Loucy (cell line): ENCODE measurements at regions not wholly inside any gene's neighbourhood (a gene's known extent, or its start where the extent isn't known, plus 50 kb on each side); places are given as distances from the start of the nearest gene placed in this dataset.

Experiments used
- H2AFZ ChIP-seq: fragments of 200-600 bp; sonication (generic); 2 replicates; pipeline ENCODE4 v1.6.0; 2016; ENCODE audit warnings: antibody characterized with exemption, mild to moderate bottlenecking, low read length, moderate library complexity
- H3F3A ChIP-seq: fragments of 200-600 bp; 2 replicates; pipeline ENCODE4 v1.6.0; 2016; ENCODE audit warnings: antibody characterized with exemption, low read depth, mild to moderate bottlenecking
- H3K27me3 ChIP-seq: fragments of 200-600 bp; sonication (generic); 2 replicates; pipeline ENCODE4 v1.6.1; 2014; ENCODE audit warnings: low read length, mild to moderate bottlenecking; ENCODE audit not compliant: insufficient read depth, poor library complexity, severe bottlenecking
- H3K36me3 ChIP-seq: fragments of 200-600 bp; sonication (generic); 2 replicates; pipeline ENCODE4 v1.6.1; 2016; ENCODE audit warnings: low read length; ENCODE audit not compliant: insufficient read depth
- H3K4me1 ChIP-seq: fragments of 200-600 bp; sonication (generic); 2 replicates; pipeline ENCODE4 v1.5.1; 2014; ENCODE audit warnings: low read length, mild to moderate bottlenecking; ENCODE audit not compliant: insufficient read depth, poor library complexity, severe bottlenecking
- H3K4me2 ChIP-seq: fragments of 200-600 bp; sonication (generic); 2 replicates; pipeline ENCODE4 v1.6.0; 2014; ENCODE audit warnings: antibody characterized with exemption, low read length, low read depth, mild to moderate bottlenecking; ENCODE audit not compliant: poor library complexity, severe bottlenecking
- H3K4me3 ChIP-seq: fragments of 200-600 bp; sonication (generic); 2 replicates; pipeline ENCODE4 v1.5.1; 2014; ENCODE audit warnings: low read length, mild to moderate bottlenecking, mixed read lengths; ENCODE audit not compliant: poor library complexity, severe bottlenecking
- H3K79me2 ChIP-seq: fragments of 200-600 bp; sonication (generic); 2 replicates; pipeline ENCODE4 v1.6.1; 2014; ENCODE audit warnings: low read length; ENCODE audit not compliant: insufficient read depth
- H3K9ac ChIP-seq: fragments of 200-600 bp; sonication (generic); 2 replicates; pipeline ENCODE4 v1.6.0; 2014; ENCODE audit warnings: mild to moderate bottlenecking, low read depth, low read length, moderate library complexity; ENCODE audit not compliant: poor library complexity, severe bottlenecking
- H3K9me2 ChIP-seq: fragments of 200-600 bp; sonication (generic); replicated peaks from 2 replicates; pipeline ENCODE4 v1.6.1; 2016; ENCODE audit warnings: low read depth, low read length, mixed read lengths
- H3K9me3 ChIP-seq: fragments of 200-600 bp; sonication (generic); 2 replicates; pipeline ENCODE4 v1.6.1; 2014; ENCODE audit warnings: mild to moderate bottlenecking, antibody characterized with exemption, low read length, low read depth; ENCODE audit not compliant: insufficient read depth
- H4K20me1 ChIP-seq: fragments of 200-600 bp; sonication (generic); 2 replicates; pipeline ENCODE4 v1.6.0; 2014; ENCODE audit warnings: antibody characterized with exemption, low read length, mild to moderate bottlenecking; ENCODE audit not compliant: insufficient read depth, poor library complexity, severe bottlenecking
- EZH2phosphoT487 ChIP-seq: fragments of 200-600 bp; IDR thresholded peaks from 2 replicates; pipeline ENCODE4 v1.6.1; 2018; ENCODE audit warnings: antibody characterized with exemption, mild to moderate bottlenecking, moderate library complexity, borderline replicate concordance
- TF ChIP-seq, protein P1 (sequence below): fragments of 200-600 bp; sonication (generic); conservative IDR thresholded peaks from 2 replicates; pipeline ENCODE4 v1.5.1; 2014; ENCODE audit warnings: mild to moderate bottlenecking, antibody characterized with exemption, low read length

- no peak overlapping the region for H3K4me3 ChIP-seq
- H2AFZ ChIP-seq = no peak overlapping the region
- no peaks in the 10 kb centered on the region for H4K20me1 ChIP-seq
- H3F3A ChIP-seq = no peaks in the 10 kb centered on the region
- no peaks in the 10 kb centered on the region for H3K79me2 ChIP-seq
- no peak overlapping the region for H3K9ac ChIP-seq
- no peaks in the 10 kb centered on the region for H3K27me3 ChIP-seq
- no peaks in the 10 kb centered on the region for H3K9me2 ChIP-seq
- TF ChIP-seq EZH2phosphoT487 = no peak
- TF ChIP-seq, protein P1, sequence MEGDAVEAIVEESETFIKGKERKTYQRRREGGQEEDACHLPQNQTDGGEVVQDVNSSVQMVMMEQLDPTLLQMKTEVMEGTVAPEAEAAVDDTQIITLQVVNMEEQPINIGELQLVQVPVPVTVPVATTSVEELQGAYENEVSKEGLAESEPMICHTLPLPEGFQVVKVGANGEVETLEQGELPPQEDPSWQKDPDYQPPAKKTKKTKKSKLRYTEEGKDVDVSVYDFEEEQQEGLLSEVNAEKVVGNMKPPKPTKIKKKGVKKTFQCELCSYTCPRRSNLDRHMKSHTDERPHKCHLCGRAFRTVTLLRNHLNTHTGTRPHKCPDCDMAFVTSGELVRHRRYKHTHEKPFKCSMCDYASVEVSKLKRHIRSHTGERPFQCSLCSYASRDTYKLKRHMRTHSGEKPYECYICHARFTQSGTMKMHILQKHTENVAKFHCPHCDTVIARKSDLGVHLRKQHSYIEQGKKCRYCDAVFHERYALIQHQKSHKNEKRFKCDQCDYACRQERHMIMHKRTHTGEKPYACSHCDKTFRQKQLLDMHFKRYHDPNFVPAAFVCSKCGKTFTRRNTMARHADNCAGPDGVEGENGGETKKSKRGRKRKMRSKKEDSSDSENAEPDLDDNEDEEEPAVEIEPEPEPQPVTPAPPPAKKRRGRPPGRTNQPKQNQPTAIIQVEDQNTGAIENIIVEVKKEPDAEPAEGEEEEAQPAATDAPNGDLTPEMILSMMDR = no peak
- no peaks in the 10 kb centered on the region for H3K36me3 ChIP-seq
- no peaks in the 10 kb centered on the region for H3K4me1 ChIP-seq
- H3K9me3 ChIP-seq = no peaks in the 10 kb centered on the region
- no peak overlapping the region for H3K4me2 ChIP-seq
These were observed 212.8 kb upstream of the CHD1 start for GRCh38 chr5:99141534-99142128.

GRCh38 chr5:99138911-99139310 lies 210.1 kb upstream of the CHD1 start:
- no peak overlapping the region for H3K4me3 ChIP-seq
- H3K9me2 ChIP-seq = no peaks in the 10 kb centered on the region
- no peaks in the 10 kb centered on the region for H4K20me1 ChIP-seq
- no peak overlapping the region for H2AFZ ChIP-seq
- no peaks in the 10 kb centered on the region for H3F3A ChIP-seq
- H3K27me3 ChIP-seq = no peaks in the 10 kb centered on the region
- no peaks in the 10 kb centered on the region for H3K36me3 ChIP-seq
- H3K4me2 ChIP-seq = no peak overlapping the region
- no peak overlapping the region for H3K9ac ChIP-seq
- TF ChIP-seq EZH2phosphoT487 = no peak
- TF ChIP-seq, protein P1 = no peak
- no peaks in the 10 kb centered on the region for H3K79me2 ChIP-seq
- H3K4me1 ChIP-seq = no peaks in the 10 kb centered on the region
- no peaks in the 10 kb centered on the region for H3K9me3 ChIP-seq

DNA sequence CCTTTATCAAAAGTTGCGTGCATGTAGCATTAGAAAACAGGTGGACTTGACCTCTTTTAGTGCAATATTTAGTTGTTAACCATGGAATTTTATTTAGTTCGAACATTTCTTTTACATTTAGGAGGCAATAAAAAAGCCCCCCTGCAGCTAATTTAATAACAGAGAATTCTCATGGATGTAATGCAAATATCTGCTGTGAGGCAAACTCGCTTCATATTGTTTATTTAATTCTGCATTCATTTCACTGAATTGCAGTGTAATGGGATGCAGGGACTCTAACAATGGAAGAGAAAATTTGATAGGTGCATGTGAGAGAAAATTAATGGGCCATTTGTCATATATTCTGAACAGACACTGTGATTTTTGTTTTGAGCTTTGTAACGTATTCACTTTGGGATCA lies 205.1 kb upstream of the CHD1 start:
- H3K79me2 ChIP-seq = no peaks in the 10 kb centered on the region
- H3K4me2 ChIP-seq = no peak overlapping the region
- no peaks in the 10 kb centered on the region for H3K9me3 ChIP-seq
- H3K9ac ChIP-seq = no peak overlapping the region
- TF ChIP-seq, protein P1 = no peak
- TF ChIP-seq EZH2phosphoT487 = no peak
- H3K9me2 ChIP-seq = no peaks in the 10 kb centered on the region
- H3K4me3 ChIP-seq = no peak overlapping the region
- H4K20me1 ChIP-seq = no peaks in the 10 kb centered on the region
- peaks cover 11% of the 10 kb centered on the region for H3K4me1 ChIP-seq
- H2AFZ ChIP-seq = no peak overlapping the region
- H3K36me3 ChIP-seq = no peaks in the 10 kb centered on the region
- no peaks in the 10 kb centered on the region for H3K27me3 ChIP-seq
- H3F3A ChIP-seq = no peaks in the 10 kb centered on the region
